Stimulated activated CD4-positive, alpha-beta T cell treated with anti-CD3 and anti-CD28 coated beads, Interleukin-1b, Interleukin-23, amount 100 ng/mL, for 48 hours (primary cell): ENCODE measurements at regions not wholly inside any gene's neighbourhood (a gene's known extent, or its start where the extent isn't known, plus 50 kb on each side); places are given as distances from the start of the nearest gene placed in this dataset.
"Not testable (repeated sequence)": the region's sequence is repeated elsewhere in the genome, so short reads cannot be mapped to it uniquely, and the experiment has no call there.

ENCODE experiments used
- DNase-seq: peaks from one replicate; pipeline ENCODE4 v3.0.0-alpha.2; 2020

DNA sequence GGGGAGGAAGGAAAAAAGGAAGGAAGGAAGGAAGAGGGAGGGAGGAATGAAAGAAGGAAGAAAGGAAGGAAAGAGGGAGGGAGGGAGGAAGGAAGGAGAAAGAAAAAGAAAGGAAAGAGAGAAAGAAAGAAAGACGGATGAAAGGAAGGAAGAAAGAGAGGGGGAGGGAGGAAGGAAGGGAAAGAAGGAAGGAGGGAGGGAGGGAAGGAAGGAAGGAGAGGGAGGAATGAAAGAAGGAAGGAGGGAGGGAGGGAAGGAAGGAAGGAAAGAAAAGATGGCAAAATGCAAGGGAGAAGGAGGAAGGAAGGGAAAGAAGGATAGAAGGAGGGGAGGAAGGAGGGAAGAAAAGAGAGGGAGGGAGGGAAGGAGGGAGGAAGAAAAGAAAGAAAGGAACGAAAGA, 257.3 kb upstream of the C16orf82 start:
- DNase-seq = no peak

DNA sequence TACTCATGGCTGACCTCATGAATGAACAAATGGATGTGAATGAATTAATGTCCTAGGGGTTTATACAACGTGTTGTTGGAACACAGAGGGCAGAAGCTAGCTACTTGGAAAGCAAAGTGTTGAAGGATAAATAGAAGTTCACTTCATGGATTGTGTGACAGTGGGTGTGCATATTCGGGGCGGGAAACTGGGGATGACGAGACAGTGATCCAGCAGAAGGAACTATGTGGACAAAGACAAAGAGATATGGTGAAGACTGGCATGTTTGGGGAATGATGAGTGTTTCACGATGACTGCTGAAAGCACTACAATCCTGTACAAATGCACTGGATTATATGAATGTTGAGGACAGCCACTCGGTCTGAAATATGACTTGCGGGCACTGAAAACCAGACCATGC, 250.5 kb upstream of the C16orf82 start:
- no peak for DNase-seq

DNA sequence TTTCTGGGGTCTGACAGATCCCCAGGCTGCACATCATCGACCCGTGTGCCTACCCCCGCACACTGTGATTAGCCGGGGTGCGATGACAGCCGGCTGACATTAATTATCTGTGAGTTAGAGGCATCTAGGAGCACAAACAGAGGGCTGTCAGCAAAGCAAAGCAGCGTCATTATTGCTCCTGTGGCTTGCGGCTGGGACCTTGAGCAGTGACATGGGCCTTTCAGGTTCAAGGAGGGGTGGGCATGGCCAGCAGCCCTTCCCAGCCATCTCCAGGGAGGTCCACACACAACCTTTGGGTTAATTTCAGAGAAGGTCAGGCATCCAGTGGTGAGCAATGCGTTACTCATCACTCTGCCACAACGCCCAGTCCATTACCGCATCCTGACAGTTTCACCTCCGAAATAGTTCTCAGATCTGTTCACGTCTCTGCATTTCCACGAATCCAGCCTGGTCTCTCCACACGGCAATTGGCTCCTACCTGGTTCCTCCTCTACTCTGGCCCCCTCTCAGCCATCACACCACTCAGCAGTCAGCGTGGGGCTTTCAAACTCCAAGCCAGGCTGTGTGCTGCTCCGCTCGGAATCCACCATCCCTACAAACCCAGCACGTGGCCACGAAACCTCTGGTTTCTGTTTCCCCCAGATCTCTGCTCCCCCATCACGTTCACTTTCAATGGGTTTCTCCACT, 249.7 kb upstream of the C16orf82 start:
- DNase-seq = no peak

DNA sequence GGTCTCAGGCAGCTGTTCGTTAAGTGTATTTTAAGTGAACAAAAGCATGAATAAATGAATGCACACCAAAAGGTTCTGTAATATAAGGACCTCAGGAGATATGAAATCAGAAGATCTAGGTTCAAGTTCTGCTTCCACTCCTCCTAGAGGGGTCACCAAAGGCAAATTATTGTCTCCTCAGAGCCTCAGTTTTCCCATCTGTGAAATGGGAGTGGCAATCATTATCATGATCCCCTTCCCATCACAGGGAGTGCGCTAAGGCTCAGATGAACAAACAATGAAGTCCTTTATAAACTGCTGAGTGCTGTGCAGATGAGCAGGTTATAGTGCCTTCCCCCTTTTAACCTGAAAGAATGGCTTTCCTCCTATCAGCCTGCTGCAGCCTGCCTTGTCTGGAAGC, 248.3 kb upstream of the C16orf82 start:
- DNase-seq = no peak

DNA sequence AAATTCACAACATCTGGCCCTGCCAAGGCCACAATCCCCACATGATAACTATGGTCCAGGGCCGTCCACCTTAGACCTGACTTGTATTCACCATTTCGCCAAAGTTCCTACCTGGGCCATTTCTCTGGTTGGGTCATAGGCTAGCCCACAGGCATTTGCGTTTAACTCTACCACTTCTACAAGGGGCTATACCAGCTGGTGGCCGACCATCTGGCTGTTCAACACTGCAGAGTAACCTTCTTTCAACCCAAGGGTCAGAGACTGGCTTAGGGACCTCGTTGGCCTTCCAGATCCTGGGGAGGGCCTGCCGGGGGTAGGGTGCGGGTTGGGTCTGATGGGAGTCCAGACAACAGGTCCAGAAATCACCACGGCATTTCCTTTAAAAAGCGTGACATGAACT, 242.3 kb upstream of the C16orf82 start:
- no peak for DNase-seq

DNA sequence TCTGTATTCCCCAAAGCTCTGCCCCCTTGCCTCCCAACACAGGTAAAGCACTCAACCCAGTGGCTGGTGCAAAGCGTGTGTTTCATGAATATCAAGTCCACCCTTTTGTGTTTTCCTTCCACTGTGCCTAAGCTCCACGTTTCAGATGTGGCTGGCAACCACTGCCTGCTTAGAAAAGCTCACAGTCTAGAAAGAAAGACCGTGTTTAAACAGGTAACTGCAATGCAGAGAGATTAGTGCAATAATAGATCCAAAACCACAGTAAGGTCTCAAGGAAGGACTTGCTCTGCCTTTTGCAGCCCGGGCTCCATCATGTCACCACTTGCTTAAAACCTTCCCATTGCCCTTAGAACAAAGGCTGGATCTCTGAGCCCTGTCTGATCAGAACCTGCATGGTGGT, 240.2 kb upstream of the C16orf82 start:
- DNase-seq = no peak

DNA sequence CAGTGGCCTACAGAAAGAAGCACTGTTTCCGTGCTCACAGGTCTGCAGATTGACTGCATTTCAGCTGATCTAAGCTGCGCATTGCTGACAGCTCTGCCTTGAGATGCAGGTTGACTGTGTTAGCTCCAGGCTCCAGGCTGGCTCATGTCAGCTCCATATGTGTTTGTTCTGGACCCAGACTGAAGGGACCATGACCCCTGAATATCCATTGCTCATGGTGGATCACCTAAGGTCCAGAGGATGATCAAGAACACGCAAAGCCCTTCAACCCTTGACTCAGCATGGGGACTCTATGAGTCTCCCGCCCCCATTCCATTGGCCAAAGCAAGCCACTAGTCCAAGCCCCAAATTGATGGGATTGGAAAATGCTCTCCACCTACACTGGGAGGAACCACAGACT, 239.3 kb upstream of the C16orf82 start:
- DNase-seq = no peak

DNA sequence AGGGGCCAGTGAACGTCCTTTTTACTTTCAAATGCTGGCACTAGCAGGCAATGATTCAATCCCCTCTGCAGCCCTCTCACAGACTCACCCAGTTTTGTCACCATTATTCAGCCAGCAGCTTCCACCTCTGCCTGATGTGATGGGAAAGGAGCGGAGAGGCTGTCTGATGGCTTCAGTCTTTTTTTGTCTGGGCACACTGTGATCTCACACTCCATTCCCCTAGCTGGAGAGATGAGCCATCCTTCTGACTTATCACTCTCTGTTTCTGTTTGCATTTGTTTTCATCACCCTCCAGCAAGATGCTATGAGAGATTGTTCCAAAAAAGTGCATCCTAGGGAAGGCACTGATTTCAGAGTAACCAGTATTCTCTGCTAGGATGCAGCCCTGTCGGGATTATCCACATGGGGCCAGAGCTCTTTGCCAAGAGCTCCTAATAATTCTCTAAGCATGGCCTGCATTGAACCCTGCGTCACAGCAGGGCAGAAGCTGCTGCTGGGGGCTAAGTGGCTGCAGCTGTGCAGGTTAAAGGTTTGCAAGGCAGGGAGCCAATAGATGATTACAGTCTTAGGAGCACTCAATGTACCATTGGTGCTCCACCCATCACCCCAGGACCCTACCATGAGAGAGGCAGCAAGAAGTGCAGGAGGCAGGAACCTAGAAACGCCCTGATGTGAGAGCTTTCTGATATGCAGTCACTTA, 236.1 kb upstream of the C16orf82 start:
- DNase-seq = no peak

DNA sequence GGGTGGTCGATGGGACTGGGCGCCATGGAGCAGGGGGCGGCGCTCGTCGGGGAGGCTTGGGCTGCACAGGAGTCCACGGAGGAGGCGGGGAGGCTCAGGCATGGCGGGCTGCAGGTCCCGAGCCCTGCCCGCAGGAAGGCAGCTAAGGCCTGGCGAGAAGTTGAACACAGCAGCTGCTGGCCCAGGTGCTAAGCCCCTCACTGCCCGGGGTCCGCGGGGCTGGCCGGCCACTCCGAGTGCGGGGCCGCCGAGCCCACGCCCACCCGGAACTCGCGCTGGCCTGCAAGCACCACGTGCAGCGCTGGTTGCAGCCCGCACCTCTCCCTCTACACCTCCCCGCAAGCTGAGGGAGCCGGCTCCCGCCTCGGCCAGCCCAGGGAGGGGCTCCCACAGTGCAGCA, 230.6 kb upstream of the C16orf82 start:
- not testable (repeated sequence) for DNase-seq

DNA sequence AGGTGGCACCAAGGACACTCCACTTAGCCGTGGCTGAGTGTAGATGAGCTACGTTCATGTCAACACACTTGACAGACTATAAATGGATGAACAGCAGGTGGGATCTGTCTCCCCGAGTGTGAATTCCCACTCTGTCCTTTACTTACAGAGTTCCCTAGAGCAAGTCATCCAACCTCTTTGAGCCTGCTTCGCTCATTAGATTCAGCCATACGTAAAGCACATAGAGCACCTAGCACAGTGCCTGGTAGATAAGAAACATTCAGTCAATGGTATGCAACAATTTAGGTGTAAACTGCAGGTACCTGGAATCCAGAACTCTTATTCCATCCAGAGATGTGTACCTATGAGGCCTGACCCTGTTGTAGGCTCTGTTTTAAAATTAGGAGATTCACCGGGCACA, 227.8 kb upstream of the C16orf82 start:
- DNase-seq = no peak

DNA sequence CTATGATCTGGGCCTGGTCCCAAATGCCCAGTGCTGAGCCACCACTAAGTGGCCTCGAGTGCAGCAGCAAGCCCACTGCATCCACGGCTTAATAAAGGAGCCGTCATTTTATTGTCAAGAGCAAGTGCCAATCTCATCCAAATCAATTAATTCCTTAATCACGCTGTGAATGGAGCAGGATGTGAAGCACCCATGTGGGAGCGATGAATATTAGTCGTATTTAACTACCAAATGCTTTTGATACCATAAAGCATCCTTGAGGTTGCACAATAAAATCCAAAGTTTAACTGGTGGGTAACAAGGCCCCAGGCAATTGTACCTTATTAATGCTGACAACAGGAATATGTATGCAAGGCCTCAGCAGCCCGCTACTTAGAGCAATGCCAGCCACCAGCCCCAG, 226.0 kb upstream of the C16orf82 start:
- no peak for DNase-seq

DNA sequence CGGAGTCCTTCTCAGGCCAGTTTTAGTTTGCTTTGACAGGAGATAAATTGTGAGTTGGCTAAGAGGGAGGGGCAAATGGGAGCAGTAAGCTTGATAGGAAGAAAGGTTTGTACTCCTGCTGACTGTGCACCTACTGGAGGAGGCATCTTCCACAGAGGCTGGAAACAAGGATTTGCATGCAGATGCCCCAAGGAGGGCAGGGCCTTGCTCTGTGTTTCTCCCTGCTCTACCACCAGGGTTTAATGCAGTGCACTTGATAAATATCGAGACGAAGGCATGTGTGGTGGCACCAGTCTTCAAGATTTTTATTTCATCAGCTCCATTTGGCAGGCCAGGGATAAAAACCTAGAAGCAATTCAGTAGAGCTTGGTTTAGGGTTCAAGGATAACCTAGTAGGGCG, 210.5 kb upstream of the C16orf82 start:
- no peak for DNase-seq

DNA sequence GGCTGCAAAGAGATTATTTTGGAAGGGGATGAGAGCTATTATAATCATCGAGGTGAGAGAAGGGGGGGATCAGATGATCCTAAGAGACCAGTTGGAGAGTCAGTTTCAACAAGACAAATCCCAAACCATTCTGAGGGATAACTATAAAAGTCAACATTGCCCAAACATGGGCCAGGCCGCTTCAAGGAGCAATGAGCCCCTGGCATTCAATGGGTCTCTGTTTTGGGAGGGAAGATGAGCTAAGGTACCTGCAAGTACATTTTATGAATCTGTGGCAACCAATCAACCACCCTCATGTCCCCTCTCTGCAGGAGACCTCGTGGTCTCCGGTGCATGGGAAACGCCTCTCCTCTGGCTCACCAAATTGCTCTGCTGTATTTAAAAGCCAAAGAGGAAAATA, 209.9 kb upstream of the C16orf82 start:
- DNase-seq = no peak

DNA sequence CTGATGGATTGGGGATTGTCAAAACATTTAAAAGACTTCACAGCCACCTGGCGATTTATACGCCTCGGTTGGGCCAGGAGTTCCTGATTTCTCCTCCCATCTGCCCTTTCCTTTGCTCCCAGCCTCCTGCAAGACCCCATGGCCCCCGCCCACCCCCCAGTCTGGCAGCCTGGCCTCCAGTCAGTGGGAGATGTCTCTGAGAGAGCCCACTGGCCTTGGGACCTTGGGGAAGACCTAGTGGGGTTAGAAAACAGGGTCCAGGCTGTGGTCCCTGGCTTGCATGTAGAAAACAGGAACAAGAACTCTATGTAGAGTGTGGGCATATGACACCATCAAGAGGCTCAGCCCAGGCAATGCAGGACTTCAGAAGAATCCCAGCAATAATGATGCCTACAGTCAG, 209.4 kb upstream of the C16orf82 start:
- no peak for DNase-seq

DNA sequence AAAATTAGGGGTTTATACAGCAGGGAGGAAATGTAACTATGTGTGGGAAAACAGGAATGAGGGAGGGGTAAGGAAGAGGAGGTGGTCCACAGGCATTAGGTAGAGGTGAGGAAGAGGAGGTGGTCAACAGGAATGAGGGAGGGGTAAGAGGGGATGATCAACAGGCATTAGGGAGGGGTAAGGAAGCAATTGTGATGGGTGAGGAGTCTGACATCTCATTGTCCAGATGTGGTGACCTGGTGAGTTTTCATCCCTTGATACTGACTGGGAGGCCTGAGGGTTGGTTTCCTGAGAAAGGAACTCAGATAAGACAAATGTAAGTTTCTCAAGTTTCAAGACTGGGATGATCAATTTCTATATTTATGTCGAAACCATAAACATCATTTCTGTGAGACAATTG, 206.2 kb upstream of the C16orf82 start:
- DNase-seq = no peak

DNA sequence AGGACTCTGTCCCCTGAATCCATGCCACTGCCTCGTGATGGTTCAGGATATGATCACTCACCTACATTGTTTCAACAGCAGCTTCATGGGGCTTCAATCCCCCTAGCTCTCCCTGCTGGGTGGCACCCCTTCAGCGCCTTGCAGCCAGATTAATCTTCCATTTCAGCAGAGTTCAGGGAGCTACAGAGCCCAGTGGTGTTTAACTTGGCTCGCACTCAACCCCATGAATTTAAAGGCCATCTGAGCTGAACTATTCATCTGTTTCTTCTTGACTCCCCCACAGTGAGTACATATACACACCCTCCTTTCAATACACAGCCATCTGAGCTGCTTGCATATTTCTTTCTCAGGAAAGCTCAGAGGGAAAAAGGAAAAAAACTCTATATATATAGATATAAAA, 202.8 kb upstream of the C16orf82 start:
- no peak for DNase-seq

DNA sequence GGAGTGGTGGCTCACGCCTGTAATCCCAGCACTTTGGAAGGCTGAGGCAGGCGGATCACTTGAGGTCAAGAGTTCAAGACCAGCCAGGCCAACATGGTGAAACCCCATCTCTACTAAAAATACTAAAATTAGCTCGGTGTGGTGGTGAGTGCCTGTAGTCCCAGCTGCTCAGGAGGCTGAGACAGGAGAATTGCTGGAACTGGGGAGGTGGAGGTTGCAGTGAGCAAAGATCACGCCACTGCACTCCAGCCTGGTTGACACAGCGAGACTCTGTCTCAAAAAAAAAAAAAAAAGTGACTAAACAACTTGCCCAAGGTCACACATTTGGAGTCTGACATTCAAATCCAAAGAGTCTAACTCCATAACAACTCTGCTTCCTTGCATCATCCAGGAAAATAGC, 192.4 kb upstream of the C16orf82 start:
- DNase-seq = not testable (repeated sequence)

DNA sequence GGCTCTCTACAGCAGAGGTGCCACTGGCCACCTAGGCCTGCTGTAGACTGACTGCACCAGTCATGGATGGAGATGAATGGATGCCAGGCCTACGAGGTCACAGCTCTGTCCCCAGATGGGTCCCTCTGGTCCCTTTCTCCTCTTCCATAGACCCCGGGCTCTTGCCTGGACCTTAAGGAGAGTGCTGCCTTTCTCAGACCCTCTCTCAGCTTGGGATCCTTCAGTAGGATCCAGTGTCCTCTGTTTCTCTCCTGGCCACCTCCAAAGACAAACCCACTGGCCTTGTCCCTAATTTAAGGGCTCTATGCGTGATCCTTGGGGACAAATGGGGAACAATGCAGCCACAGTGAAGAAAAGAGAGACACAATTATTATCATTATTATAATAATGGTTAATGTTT, 189.3 kb upstream of the C16orf82 start:
- no peak for DNase-seq

DNA sequence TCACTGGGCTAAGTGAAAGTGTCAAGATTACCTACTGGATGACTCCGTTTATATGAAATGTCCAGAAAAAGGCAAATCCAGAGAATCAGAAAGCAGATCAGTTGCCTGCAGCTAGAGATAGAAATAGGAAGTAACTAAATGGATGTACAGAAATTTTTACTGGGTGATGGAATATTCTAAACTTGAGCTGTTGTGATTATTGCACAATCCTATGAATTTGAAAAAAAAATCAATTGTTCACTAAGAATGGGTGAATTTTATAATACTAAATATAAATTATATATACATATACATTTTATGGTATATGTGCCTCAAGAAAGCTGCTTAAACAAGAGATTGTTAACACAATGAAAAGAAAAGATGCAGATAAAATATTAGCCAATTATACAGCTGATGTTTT, 181.1 kb upstream of the C16orf82 start:
- no peak for DNase-seq

DNA sequence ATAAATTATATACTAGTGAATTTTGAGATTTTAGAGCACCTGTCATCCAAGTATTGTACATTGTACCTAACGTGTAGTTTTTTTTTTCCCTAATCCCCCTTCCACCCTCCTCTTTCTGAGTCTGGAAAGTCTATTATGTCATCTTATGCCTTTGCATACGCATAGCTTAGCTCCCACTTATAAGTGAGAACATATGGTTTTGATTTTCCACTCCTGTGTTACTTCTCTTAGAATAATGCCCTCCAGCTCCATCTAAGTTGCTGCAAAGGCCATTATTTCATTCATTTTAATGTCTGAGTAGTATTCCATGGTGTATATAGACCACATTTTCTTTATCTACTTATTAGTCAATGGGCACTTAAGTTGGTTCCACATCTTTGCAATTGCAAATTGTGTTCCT, 177.0 kb upstream of the C16orf82 start:
- DNase-seq = no peak

DNA sequence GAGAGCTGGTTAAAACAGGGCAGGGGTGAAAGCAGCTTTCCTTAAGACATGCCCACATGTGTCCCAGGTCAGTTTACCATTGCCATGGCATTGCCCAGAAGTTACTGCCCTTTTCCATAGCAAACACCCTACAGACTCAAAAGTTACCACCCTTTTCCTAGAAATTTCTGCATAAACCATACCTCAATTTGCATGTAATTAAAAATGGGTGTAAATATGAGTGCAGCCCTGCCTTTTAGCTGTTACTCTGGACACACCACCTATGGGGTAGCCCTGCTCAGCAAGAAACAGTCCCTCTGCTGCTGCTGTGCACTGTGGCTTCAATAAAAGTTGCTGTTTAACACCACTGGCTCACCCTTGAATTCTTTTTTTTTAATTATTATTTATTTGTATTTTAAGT, 168.5 kb upstream of the C16orf82 start:
- no peak for DNase-seq

DNA sequence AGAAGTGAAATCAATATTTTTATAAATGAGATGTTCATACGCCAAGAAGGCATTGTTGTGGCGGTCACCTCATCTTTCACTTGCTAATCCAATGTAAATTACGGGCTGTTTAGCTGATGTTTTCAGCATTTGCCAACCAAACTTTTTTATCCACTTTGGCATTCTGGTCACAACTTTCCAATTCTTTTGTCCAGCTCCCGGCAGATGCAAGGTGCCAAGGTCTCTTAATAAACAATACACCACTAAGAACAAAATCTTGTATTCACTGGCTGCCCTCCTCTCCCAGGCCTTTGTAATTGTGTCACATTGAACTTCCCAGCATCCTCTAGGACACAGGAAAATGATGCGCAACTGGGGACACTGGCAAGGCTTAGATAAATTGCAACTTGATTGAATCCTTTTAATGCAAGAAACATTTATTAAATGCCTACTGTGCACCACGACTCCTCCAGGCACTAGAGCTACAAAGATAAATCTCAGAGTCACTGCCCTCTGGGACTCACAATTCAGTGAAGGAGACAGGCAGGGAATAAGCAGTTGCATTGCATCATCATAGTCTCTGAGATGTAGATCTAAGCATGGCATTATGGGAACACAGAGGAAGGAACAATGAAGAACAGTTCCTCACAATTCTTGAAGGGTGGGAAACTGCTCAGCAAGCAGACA, 165.4 kb upstream of the C16orf82 start:
- no peak for DNase-seq

DNA sequence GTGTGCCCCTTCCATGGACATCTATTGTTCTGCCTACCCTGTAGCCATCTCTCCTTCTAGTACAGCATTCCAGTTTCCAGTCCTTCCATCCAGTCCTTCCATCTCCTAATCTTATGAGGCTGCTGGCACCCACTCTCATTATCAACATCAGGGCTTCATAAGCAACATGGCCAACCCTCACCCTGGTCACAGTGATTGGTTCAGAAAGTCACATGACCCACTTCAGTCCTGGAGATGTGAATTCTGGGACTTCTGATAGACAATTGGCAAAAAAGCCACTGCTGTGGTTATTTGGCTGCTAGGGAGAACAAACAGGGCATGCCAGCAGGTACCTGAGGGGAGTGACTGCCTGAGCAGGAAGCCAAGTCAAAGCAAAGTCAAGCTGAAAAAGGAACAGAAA, 164.7 kb upstream of the C16orf82 start:
- no peak for DNase-seq

DNA sequence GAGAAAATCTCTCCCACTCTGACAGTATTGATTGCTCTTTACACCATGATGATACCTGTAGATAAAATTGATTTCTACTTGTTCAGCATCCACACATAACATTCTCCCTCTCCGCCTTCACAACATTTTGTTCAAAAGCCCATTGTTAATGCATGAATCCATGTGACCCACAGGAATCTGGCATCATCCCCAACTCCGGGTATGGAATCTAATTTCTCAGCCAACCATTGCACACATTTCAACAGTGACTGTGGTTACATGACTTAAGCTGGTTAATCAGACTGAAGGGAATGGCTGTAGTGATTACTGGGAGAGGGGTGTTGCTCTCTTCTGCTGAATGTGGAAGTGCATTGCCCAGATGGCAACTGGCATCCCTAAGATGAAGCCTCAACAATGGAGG, 161.4 kb upstream of the C16orf82 start:
- DNase-seq = no peak

DNA sequence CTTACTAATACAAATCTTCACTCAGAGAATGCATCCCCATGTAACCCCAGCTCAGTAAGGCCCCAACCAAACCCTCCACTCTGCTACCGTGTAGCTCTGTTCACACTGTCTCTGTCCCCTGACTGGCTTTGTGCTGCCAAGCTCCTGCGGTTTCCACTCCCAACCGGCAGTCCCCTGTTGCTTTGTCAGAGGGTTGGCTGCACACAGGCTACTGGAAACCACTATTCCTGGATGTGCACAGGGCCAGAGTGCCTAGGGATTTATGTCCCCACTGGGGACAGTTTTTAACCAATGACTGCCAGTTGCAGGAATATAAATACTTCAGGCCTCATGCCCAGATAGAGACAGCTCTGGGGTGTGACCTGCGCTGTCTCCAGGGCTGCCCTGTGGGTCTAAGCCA, 157.1 kb upstream of the C16orf82 start:
- DNase-seq = no peak
